ENCODE measurements at regions not wholly inside any gene's neighbourhood (a gene's known extent, or its start where the extent isn't known, plus 50 kb on each side); places are given as distances from the start of the nearest gene placed in this dataset.
"Not testable (repeated sequence)": the region's sequence is repeated elsewhere in the genome, so short reads cannot be mapped to it uniquely, and the experiment has no call there.

DNA sequence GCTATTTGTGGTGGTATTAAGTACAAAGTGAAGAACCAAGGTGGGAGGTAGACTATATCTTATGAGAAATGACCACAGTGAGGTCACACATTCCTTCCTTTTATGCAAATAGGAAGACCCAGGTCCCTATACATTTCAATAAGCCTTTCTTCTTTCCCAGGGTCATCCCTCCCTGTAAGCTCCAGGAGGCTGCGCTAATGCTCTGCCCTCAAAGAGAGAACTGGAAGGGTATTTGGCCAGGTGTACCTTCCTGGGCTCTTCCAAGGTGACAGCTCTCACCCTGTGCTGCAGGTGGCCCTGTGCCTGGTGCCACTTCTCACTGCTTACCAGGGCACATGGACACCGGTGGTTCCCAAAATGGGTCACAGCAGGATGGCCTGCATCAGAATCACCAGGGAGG, 103.4 kb downstream of the KBTBD2 start:
- TF ChIP-seq CTCF, POLR2A (IDR thresholded peaks at IDR 0.05): not testable (repeated sequence)
